HUES6 (cell line): ENCODE measurements at regions not wholly inside any gene's neighbourhood (a gene's known extent, or its start where the extent isn't known, plus 50 kb on each side); places are given as distances from the start of the nearest gene placed in this dataset.

Experiments used
- H3K27ac ChIP-seq: 2 replicates; pipeline ENCODE4 v1.7.0; 2013; ENCODE audit warnings: low read depth, mild to moderate bottlenecking, low read length, inconsistent platforms
- H3K27me3 ChIP-seq: 2 replicates; pipeline ENCODE4 v1.6.1; 2013; ENCODE audit warnings: low read length; ENCODE audit not compliant: control insufficient read depth, insufficient read depth
- H3K36me3 ChIP-seq: 2 replicates; pipeline ENCODE4 v1.6.1; 2013; ENCODE audit warnings: low read length; ENCODE audit not compliant: control insufficient read depth, insufficient read depth
- H3K4me1 ChIP-seq: 2 replicates; pipeline ENCODE4 v1.6.1; 2013; ENCODE audit warnings: low read length; ENCODE audit not compliant: control insufficient read depth, insufficient read depth
- H3K4me3 ChIP-seq: 2 replicates; pipeline ENCODE4 v1.5.1; 2013; ENCODE audit warnings: low read depth, low read length
- H3K9ac ChIP-seq: one replicate; pipeline ENCODE4 v1.6.1; 2013; ENCODE audit warnings: mild to moderate bottlenecking, low read length
- H3K9me3 ChIP-seq: 2 replicates; pipeline ENCODE4 v1.6.1; 2013; ENCODE audit warnings: low read depth, low read length; ENCODE audit not compliant: control insufficient read depth, insufficient read depth

DNA sequence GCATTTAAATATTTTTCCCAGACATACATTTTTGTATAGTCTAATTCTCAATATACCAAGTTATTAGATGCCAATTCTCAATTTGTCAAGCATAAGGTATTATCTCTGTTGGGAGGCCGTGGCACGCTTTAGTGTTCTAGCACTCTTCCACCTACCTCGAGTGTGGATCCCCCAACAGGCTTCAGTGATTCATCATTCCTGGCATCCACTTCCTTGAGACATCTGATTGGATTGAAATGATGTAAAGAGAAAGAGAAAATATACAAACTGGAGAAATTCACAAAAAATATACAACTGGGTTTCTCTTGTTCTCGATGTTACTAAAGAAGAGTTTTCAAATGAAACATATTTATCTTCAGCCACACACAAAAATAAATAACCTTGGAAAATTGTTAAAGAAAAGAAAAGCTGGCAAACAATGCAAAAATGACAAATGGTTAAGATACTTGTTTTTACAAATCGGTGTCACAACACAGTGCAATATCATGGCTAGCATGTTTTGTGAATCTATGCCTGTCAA is 218.0 kb upstream of the CDIN1 start:
- H3K4me1 ChIP-seq = no peaks in the 10 kb centered on the region
- no peaks in the 10 kb centered on the region for H3K36me3 ChIP-seq
- no peaks in the 10 kb centered on the region for H3K9me3 ChIP-seq
- no peak overlapping the region for H3K27ac ChIP-seq
- H3K9ac ChIP-seq = no peak overlapping the region
- no peak overlapping the region for H3K4me3 ChIP-seq
- H3K27me3 ChIP-seq = no peaks in the 10 kb centered on the region

DNA sequence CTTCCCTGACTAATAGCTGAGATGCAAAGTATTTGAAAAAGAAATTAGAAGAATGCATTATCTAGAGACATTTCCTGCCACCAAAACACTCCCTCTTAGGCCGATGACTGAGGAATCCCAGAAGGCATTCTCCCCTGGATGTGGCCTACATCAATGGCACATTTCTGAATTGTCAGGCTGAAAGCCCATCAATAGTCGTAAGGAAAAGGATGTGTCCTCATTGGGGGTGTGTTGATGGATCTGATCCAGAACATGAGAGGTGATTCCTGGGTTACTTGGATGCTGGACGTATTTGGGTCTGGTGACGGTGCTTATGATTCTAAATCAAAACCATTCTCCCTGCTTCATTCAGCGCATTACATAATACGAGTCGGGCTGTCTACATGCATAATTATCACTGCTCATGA is 216.9 kb upstream of the CDIN1 start:
- no peak overlapping the region for H3K4me3 ChIP-seq
- no peaks in the 10 kb centered on the region for H3K27me3 ChIP-seq
- no peaks in the 10 kb centered on the region for H3K36me3 ChIP-seq
- no peak overlapping the region for H3K27ac ChIP-seq
- H3K9ac ChIP-seq = no peak overlapping the region
- no peaks in the 10 kb centered on the region for H3K9me3 ChIP-seq
- H3K4me1 ChIP-seq = no peaks in the 10 kb centered on the region

DNA sequence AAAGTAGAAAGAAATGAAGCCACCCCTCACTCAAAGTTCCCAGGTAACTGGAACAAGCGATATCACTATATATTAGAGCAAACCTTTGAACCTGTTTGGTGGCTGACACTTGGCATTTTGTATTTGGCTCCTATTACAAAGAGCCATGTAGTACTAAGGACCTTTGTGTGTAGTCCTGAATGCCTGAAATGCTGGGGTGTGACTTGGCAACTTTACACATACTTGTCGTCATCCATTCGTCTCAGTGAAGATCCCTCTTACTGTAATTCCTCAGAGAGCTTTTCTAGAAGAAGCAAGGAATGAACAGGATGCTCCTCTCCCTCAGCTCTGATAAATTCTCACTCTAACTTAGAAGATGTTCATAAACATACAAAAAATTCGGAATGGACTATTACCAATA is 216.1 kb upstream of the CDIN1 start:
- Histone ChIP-seq H3K4me3 (no peak overlapping the region), H3K4me1 (no peaks in the 10 kb centered on the region), H3K36me3 (no peaks in the 10 kb centered on the region), H3K27ac (no peak overlapping the region), H3K27me3 (no peaks in the 10 kb centered on the region), H3K9ac (no peak overlapping the region), H3K9me3 (no peaks in the 10 kb centered on the region)

DNA sequence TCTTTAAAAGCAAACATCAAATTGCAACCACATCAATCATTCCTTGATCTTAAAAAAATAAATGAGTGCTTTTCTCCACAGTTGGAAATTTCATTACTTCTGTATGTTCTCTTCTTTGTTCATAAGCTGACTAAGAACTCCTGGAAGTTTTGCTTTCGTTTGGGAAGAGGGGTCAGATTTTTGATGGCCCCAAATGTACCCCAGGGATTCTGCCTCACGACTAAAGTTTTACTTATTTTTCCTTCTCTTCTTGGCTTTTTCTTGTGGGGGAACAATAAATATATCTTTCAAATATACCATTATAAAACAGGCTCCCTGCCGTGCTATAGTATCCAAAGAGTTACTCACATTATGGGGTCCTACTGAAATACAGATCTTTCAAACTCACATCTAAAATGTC is 215.0 kb upstream of the CDIN1 start:
- Histone ChIP-seq H3K27ac (no peak overlapping the region), H3K9me3 (no peaks in the 10 kb centered on the region), H3K36me3 (no peaks in the 10 kb centered on the region), H3K9ac (no peak overlapping the region), H3K27me3 (no peaks in the 10 kb centered on the region), H3K4me3 (no peak overlapping the region), H3K4me1 (no peaks in the 10 kb centered on the region)

DNA sequence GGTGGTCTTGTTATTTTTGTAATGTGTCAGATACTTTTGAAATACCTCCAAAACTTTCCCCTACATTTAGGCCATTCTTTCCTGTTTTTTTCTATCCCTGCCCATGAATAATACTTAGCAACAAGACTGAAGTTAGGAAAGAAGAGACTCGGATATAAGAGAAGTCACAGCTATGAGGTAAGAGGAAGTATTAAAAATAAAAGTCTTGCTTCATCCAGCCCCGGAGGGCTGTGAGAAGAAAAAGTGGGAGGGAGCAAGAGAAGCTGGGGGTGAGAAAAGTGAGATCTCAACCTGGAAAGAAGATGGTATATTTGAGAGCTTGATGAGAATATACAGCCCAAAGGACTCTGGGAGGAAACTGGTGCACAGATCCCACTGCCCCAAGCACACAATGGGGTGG is 213.5 kb upstream of the CDIN1 start:
- Histone ChIP-seq H3K27me3 (no peaks in the 10 kb centered on the region), H3K4me1 (no peaks in the 10 kb centered on the region), H3K9me3 (no peaks in the 10 kb centered on the region), H3K27ac (no peak overlapping the region), H3K9ac (no peak overlapping the region), H3K36me3 (no peaks in the 10 kb centered on the region), H3K4me3 (no peak overlapping the region)

DNA sequence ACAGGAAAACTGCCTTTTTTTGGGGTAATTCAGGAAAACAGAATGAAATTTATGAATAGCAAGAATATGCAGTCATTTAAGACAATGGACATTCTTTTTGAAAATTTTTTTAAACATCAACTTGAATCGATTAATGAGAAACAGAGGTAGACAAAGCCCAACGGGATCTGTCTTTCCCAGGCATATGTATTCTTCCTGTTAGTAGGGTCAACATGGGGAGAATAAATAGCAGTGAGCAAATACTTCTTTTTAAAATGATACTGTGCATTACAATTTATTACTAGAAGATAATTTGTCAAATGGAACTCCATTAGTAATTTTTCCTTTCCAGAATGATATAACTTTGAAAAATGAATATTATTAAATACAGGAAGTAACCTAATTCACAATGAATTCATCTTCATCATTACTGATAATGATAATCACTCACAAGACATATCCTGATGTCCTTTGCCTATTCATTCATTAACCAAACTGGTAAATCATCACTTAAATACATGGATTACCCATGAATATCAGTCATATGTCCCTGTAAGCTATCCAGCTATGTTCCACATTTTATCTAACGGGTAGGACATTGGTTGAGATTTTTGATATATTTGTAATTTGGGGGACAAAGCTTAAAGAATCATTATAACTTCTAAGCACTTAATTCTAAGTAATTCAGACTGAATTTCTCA is 209.2 kb upstream of the CDIN1 start:
- Histone ChIP-seq H3K27ac (no peak overlapping the region), H3K9me3 (no peaks in the 10 kb centered on the region), H3K4me3 (no peak overlapping the region), H3K4me1 (no peaks in the 10 kb centered on the region), H3K27me3 (no peaks in the 10 kb centered on the region), H3K9ac (no peak overlapping the region), H3K36me3 (no peaks in the 10 kb centered on the region)

DNA sequence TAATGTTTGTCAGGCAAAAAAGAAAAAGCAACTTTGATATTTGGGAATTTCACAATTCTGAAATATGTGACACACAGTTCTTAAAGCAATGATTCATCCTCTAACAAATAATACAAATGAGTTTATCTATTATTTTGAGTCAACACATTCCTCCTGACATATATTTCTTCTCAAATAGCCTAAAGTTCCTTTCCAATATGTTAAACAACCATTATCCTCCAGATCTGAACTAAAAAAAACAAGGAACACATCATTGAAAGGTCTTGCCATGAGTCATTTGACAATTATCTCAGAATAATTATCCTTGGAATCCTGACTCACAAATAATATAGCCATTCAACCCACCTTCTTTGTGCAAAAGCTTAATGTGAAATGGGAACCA is 208.7 kb upstream of the CDIN1 start:
- Histone ChIP-seq H3K27ac (no peak overlapping the region), H3K9me3 (no peaks in the 10 kb centered on the region), H3K4me1 (no peaks in the 10 kb centered on the region), H3K4me3 (no peak overlapping the region), H3K27me3 (no peaks in the 10 kb centered on the region), H3K9ac (no peak overlapping the region), H3K36me3 (no peaks in the 10 kb centered on the region)

DNA sequence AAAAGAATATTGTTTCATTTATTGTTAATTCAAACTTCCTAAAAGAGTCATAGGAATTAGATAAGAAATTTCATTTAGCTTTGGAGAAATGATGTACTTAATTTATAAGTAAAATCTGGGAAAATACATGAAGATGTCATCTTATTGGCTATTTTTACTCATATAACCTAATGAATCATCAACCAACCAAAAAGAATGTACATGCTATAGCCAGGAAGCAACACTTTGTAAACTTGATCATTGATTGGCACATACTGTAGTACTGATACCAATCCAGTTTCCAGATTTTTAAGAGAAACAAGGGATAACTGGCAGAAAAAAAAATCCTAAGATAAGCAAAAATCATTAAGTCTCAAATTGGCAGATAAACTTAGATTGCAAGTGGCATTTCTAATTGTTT is 207.9 kb upstream of the CDIN1 start:
- H3K9me3 ChIP-seq = no peaks in the 10 kb centered on the region
- H3K27me3 ChIP-seq = no peaks in the 10 kb centered on the region
- no peaks in the 10 kb centered on the region for H3K4me1 ChIP-seq
- H3K27ac ChIP-seq = no peak overlapping the region
- H3K4me3 ChIP-seq = no peak overlapping the region
- H3K9ac ChIP-seq = no peak overlapping the region
- H3K36me3 ChIP-seq = no peaks in the 10 kb centered on the region

DNA sequence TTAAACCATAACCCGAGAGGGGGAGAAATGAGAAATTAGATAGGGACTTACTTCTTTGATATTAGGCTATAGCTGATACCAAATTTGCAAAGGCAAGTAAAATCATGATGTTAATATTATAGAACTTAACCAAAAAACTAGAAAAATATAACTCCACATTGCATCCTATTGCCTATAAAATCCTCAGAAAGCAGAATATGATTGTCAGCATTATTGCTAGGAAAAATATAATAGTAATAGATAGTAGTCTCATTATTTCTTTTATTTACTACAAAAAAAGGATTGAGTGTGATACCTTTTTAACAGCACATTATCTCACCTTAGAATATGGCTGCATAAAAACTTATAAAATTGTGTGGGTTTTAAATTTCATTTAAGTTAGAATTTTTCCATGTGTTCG is 206.5 kb upstream of the CDIN1 start:
- no peaks in the 10 kb centered on the region for H3K36me3 ChIP-seq
- H3K27ac ChIP-seq = no peak overlapping the region
- H3K9me3 ChIP-seq = no peaks in the 10 kb centered on the region
- H3K4me1 ChIP-seq = no peaks in the 10 kb centered on the region
- H3K9ac ChIP-seq = no peak overlapping the region
- H3K27me3 ChIP-seq = no peaks in the 10 kb centered on the region
- no peak overlapping the region for H3K4me3 ChIP-seq

DNA sequence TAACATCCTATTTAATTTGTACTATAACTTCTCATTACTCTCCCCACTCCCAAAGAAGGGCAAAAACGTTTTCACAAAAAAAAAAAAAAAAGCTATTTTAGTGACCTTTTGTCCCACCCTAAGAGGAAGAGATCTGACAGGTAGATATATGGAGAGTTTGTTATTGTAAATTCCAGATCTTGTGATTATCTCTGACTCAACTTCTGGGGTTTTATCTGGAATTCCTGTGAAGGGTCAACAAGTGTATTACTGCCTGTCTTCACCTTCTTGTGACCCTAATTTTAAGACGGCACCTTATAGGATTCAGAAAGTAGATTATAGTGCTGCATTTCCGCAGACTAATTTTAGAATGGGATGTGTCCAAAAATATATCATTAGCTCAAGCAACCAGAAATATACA is 205.9 kb upstream of the CDIN1 start:
- H3K36me3 ChIP-seq = no peaks in the 10 kb centered on the region
- H3K27me3 ChIP-seq = no peaks in the 10 kb centered on the region
- no peak overlapping the region for H3K27ac ChIP-seq
- H3K4me1 ChIP-seq = no peaks in the 10 kb centered on the region
- no peak overlapping the region for H3K4me3 ChIP-seq
- no peak overlapping the region for H3K9ac ChIP-seq
- H3K9me3 ChIP-seq = no peaks in the 10 kb centered on the region

DNA sequence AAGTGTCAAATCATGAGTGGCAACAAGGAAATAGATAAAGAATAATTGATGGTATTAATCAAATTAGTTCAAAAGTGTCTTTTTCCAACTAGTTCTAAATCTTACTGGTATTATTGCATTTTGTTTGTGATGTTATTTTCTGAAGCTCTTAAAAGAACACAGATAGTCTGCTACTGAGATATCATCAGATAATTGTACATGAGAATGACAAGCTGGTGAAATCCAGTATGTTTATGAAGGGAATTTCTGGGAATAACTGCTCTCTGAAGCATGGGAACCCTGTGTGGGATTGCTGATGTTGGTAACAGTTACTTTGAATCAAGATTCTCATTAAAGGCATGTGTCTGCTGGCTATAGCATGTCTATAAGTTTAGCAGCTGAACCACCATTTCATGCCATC is 190.3 kb upstream of the CDIN1 start:
- Histone ChIP-seq H3K4me1 (no peaks in the 10 kb centered on the region), H3K9me3 (no peaks in the 10 kb centered on the region), H3K27me3 (no peaks in the 10 kb centered on the region), H3K27ac (no peak overlapping the region), H3K4me3 (no peak overlapping the region), H3K9ac (no peak overlapping the region), H3K36me3 (no peaks in the 10 kb centered on the region)

DNA sequence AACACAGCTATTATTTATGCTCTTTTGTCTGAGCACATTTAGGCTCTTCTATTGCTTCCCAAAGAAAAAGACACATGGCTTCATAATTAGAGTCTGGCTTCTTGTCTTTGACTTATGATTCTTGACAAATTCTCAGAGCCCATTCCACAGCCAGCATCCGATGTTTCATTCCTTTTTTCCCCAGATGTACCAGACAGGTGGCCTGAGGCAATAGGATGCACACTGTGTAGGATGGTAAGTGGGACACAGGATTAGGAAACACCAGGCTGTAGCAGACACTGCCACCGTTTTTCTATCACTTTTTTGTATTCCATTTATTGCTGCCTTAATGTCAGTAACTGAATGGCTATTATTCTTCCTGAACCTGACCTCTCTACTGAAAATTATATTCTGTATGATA is 188.9 kb upstream of the CDIN1 start:
- Histone ChIP-seq H3K27ac (no peak overlapping the region), H3K9me3 (no peaks in the 10 kb centered on the region), H3K4me3 (no peak overlapping the region)

More for the DNA sequence above, 188.9 kb upstream of the CDIN1 start:
- H3K9ac ChIP-seq = no peak overlapping the region
- H3K36me3 ChIP-seq = no peaks in the 10 kb centered on the region
- no peaks in the 10 kb centered on the region for H3K4me1 ChIP-seq
- no peaks in the 10 kb centered on the region for H3K27me3 ChIP-seq
